Fibroblast of pulmonary artery (primary cell): ENCODE measurements at regions not wholly inside any gene's neighbourhood (a gene's known extent, or its start where the extent isn't known, plus 50 kb on each side); places are given as distances from the start of the nearest gene placed in this dataset.

Source experiments
- DNase-seq: peaks from one replicate; pipeline ENCODE4 v3.0.0-alpha.2; 2010; ENCODE audit warnings: low read depth
- H3K4me3 ChIP-seq: replicated peaks from 2 replicates; pipeline ENCODE4 v1.5.1; 2011; ENCODE audit warnings: low read depth, mild to moderate bottlenecking, control low read depth, low read length, moderate library complexity
- TF ChIP-seq, protein P1 (sequence below): IDR thresholded peaks from 2 replicates; pipeline ENCODE4 v1.5.1; 2011; ENCODE audit warnings: mild to moderate bottlenecking, control low read depth, low read length, inconsistent platforms; ENCODE audit errors: missing control alignments

DNA sequence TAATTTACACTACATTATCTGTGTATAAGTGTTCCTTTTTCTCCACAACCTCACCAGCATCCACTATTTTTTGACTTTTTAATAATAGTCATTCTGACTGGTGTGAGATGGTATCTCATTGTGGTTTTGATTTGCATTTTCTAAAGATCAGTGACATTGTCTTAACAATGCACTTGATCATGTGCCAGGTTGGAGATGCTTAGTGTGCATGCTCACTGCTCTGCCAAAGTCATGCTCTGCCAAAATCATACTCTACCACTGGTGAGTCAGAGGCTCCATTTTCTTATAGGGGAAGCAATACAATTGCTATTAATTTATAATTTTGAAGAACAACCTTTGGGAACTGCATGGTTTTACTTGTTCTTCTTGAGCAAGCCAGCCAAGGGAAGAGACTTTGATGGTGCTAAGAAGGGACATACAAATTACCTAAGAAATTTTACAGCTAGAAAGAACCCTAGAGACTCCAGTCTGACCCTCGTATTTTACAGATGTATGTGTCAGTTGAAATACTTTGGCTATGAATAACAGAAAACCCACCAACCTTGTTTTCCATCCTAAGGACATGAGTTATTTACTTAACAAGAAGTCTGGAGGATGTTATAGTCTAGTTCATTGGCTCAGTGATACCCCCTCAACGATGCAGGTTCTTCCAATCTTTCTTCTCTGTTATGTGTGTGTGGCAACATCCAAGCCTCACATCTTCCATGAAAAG, 368.9 kb downstream of the DDX10 start:
- H3K4me3 ChIP-seq: no peak overlapping the region
- TF ChIP-seq, protein P1, sequence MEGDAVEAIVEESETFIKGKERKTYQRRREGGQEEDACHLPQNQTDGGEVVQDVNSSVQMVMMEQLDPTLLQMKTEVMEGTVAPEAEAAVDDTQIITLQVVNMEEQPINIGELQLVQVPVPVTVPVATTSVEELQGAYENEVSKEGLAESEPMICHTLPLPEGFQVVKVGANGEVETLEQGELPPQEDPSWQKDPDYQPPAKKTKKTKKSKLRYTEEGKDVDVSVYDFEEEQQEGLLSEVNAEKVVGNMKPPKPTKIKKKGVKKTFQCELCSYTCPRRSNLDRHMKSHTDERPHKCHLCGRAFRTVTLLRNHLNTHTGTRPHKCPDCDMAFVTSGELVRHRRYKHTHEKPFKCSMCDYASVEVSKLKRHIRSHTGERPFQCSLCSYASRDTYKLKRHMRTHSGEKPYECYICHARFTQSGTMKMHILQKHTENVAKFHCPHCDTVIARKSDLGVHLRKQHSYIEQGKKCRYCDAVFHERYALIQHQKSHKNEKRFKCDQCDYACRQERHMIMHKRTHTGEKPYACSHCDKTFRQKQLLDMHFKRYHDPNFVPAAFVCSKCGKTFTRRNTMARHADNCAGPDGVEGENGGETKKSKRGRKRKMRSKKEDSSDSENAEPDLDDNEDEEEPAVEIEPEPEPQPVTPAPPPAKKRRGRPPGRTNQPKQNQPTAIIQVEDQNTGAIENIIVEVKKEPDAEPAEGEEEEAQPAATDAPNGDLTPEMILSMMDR: no peak
- peak; percentile 98 for DNase-seq

DNA sequence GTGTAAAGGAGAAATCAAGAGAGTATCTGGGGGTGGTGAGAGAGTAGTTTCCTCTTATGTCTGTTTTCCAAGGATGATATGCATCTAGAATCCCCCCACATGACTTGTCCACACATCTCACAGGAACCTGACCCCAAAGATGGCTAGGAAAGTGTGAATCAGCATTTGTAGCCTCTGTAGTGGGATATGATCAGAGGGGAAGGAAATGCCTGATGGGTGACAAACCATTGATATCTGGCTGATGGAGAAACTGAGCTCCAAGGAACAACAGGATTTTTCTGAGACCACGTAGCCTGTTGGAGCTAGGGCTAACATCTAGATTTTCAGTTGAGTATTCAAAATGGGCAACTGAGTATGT, 369.4 kb downstream of the DDX10 start:
- TF ChIP-seq, protein P1: no peak
- DNase-seq: peak; percentile 62
- H3K4me3 ChIP-seq: no peak overlapping the region

DNA sequence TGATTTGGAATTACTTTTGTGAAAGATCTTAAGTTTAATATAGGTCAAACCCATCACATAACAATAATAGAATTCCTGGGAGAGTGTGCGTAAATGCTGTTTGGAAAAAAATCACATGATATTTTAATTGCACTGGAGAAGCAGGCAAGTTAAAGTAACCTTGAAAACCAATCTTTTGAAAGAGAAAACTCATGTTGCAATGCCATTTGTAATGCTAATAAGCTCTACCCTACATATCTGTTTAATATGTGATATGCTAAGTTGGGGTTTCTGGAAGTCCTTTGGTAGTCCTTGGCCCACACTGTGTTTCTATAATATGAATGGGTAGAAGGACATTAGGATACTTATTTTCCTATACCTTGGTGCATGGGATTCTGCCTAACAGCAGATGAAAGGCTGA, 370.4 kb downstream of the DDX10 start:
- TF ChIP-seq, protein P1: no peak
- DNase-seq: no peak
- no peak overlapping the region for H3K4me3 ChIP-seq

DNA sequence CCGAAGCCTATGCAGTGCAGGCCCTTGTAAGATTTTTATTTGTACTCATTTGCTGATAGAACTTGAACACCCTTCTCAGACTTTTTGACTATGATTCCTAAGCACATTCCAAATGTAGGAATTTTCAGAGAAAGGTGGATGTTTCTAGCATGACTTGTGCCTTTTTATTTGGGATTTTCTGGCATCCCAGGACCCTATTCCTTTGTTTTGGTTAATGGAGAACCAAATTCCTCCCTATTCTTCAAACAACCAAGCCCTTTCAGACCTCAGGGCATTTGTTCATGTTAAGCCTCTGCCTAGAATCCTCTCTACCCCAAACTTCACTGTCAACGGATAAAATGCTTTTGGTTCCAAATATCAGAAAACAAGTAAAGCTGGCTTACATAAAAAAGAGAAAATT, 371.1 kb downstream of the DDX10 start:
- TF ChIP-seq, protein P1: no peak
- no peak overlapping the region for H3K4me3 ChIP-seq
- DNase-seq: no peak

DNA sequence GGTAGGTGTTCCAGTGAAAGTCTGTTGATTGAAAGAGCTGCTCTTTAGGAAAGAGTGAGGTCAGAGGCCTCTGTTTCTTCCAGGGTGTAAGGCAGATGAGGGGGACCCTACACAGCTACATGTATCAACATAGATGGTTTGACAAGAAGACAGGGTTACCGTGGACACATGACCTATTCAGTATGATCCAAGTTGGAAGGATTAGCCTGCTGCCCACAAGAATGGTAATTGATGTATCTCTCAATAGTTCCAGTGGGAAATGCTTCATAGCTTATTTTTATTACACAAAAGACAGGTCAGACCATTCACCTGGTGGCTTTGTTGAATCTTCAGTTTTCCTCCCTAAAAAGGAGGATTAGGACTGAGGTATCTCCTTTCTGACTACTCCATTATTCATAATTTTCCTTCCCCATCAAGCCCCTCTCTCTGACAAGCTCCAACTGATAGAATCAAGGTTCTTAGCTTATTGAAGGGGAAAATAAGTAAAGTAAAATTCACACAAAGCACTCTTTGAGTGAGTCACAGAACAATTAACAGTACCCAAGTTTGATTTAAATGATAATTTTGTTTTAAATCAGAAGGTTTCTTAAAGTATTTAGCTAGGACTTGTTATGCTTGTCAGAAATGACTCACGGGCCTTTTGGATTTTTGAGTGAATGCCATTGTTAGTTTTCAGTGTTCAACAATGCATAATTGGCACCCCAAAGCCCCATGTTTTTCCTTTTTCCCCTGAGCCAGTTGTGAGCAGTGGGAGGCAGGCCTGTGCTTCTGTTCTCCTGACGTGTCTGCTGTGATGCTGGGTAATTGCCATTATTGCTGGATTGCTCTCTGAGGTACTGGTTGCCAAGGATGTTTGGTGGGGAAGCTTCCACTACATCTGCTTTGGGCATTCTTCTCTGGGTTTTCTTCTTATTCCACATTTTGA, 373.2 kb downstream of the DDX10 start:
- TF ChIP-seq, protein P1: no peak
- no peak overlapping the region for H3K4me3 ChIP-seq
- DNase-seq: peak; percentile 82

DNA sequence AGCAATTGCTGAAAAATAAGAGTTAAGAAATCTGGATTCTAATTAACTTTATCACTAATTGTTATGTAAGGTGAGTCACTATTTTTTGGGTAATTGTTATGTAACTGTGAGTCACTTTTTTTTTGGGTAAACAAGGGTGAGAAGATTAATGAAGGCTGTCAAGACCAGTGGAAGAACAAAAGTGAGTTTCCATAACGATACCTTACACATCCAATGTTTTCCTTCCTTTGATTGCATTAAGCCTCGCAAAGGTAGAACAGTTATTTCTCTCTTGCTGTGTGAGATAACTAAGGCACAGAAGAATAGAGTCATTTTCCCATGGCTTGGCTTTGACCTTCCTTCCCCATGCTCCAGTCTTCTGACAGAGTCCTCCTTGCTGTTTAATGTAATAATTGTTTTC, 374.7 kb downstream of the DDX10 start:
- H3K4me3 ChIP-seq: no peak overlapping the region
- DNase-seq: no peak
- TF ChIP-seq, protein P1: no peak
